ENCODE measurements at regions not wholly inside any gene's neighbourhood (a gene's known extent, or its start where the extent isn't known, plus 50 kb on each side); places are given as distances from the start of the nearest gene placed in this dataset.

DNA sequence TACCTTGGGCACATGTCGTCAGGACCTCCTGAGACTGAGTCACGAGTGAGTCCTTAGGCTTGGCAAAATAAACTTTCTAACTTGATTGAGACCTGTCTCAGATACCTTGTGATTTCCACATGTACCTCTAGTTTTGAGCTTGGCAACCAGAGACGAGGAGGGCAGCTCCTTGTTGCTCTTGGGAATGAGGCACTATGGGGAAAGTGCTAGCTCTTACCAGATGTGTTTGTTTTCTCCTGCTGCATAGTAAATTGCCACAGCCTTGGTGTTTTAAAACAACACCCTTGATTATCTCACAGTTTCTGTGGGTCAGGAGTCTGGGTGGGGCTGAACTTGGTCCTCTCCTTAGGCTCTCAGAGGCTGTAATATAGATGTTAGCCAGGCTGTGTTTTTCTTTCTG is 59.1 kb upstream of the MAML3 start:
- Mint-ChIP-seq H3K4me3 (ENCODE audit: low read depth) (no peak overlapping the region), H3K27ac (no peak overlapping the region), H3K36me3 (ENCODE audit: insufficient read depth) (no peaks in the 10 kb centered on the region), H3K4me1 (ENCODE audit: low read depth) (peaks cover 6% of the 10 kb centered on the region), H3K27me3 (peaks cover 11% of the 10 kb centered on the region), H3K9me3 (ENCODE audit: low read depth) (no peaks in the 10 kb centered on the region)
- no peak for DNase-seq (ENCODE audit: low spot score, unreplicated experiment)
- TF ChIP-seq, protein P1, sequence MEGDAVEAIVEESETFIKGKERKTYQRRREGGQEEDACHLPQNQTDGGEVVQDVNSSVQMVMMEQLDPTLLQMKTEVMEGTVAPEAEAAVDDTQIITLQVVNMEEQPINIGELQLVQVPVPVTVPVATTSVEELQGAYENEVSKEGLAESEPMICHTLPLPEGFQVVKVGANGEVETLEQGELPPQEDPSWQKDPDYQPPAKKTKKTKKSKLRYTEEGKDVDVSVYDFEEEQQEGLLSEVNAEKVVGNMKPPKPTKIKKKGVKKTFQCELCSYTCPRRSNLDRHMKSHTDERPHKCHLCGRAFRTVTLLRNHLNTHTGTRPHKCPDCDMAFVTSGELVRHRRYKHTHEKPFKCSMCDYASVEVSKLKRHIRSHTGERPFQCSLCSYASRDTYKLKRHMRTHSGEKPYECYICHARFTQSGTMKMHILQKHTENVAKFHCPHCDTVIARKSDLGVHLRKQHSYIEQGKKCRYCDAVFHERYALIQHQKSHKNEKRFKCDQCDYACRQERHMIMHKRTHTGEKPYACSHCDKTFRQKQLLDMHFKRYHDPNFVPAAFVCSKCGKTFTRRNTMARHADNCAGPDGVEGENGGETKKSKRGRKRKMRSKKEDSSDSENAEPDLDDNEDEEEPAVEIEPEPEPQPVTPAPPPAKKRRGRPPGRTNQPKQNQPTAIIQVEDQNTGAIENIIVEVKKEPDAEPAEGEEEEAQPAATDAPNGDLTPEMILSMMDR (IDR thresholded peaks at IDR 0.05; ENCODE audit: unreplicated experiment), result no peak

DNA sequence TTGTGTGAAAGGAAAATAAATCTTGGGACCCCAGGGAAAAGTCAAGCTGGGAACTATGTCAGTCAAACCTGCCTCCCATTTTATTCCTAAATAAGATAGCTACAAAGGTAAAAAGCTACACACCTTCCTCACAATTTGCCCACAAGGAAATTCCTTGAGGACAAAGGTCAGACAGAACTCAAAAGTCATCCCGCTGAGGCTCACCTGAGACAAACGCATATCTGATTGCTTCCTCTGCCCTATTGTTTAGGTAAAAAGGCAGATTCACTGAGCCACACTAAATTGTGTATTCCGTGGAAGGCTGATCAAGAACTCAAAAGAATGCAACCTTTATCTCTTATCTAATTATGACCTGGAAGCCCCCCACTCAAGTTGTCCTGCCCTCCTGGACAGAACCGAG is 58.7 kb upstream of the MAML3 start:
- no peaks in the 10 kb centered on the region for H3K9me3 Mint-ChIP-seq (ENCODE audit: low read depth)
- H3K4me3 Mint-ChIP-seq (ENCODE audit: low read depth), result no peak overlapping the region
- peaks cover 11% of the 10 kb centered on the region for H3K27me3 Mint-ChIP-seq
- no peak for DNase-seq (ENCODE audit: low spot score, unreplicated experiment)
- no peak overlapping the region for H3K27ac Mint-ChIP-seq
- H3K36me3 Mint-ChIP-seq (ENCODE audit: insufficient read depth), result no peaks in the 10 kb centered on the region
- TF ChIP-seq, protein P1 (IDR thresholded peaks at IDR 0.05; ENCODE audit: unreplicated experiment), result no peak
- H3K4me1 Mint-ChIP-seq (ENCODE audit: low read depth), result peaks cover 6% of the 10 kb centered on the region

DNA sequence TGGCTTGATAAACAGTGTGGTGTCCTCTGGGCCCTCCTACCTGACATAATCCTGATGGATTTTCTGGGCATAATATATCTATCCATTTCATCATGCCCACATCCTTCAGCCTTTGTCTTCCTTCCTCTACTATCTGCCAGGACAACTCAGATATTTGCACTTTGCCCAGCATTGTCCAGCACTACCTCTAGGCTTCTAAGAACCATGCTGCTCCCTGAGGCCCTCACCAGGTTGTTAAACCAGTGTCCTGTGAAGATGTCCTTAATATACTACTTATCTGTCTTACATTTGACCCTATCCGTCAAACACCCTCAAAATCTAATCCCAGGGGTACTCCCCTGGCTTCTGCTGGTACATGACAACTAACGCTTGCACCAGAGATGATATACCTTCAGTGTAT is 58.2 kb upstream of the MAML3 start:
- TF ChIP-seq, protein P1 (IDR thresholded peaks at IDR 0.05; ENCODE audit: unreplicated experiment), result no peak
- H3K4me1 Mint-ChIP-seq (ENCODE audit: low read depth), result peaks cover 6% of the 10 kb centered on the region

DNA sequence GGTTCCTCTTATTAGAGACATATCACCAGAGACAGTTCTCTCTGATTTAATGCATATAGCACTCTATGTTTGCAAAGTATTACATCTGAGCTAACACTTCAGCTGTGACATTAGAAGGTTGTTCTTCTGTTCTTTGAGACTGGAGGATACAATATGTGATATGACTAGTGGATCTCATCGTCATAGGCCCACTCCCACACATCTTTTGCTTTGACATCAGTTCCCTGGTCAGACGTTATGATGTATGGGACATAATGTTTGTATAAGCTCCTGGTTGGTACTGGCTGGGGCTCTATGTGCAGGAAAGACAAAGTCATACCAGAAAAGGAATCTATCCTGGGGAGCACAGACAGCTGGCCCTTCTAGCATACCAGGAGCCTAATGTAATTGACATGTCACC is 57.7 kb upstream of the MAML3 start:
- TF ChIP-seq, protein P1 (IDR thresholded peaks at IDR 0.05; ENCODE audit: unreplicated experiment), result no peak
- Mint-ChIP-seq H3K4me3 (ENCODE audit: low read depth) (no peak overlapping the region), H3K36me3 (ENCODE audit: insufficient read depth) (no peaks in the 10 kb centered on the region)

More for the DNA sequence above, 58.2 kb upstream of the MAML3 start:
- Mint-ChIP-seq H3K27ac (no peak overlapping the region), H3K36me3 (ENCODE audit: insufficient read depth) (no peaks in the 10 kb centered on the region), H3K9me3 (ENCODE audit: low read depth) (no peaks in the 10 kb centered on the region), H3K27me3 (peaks cover 11% of the 10 kb centered on the region), H3K4me3 (ENCODE audit: low read depth) (no peak overlapping the region)
- no peak for DNase-seq (ENCODE audit: low spot score, unreplicated experiment)

DNA sequence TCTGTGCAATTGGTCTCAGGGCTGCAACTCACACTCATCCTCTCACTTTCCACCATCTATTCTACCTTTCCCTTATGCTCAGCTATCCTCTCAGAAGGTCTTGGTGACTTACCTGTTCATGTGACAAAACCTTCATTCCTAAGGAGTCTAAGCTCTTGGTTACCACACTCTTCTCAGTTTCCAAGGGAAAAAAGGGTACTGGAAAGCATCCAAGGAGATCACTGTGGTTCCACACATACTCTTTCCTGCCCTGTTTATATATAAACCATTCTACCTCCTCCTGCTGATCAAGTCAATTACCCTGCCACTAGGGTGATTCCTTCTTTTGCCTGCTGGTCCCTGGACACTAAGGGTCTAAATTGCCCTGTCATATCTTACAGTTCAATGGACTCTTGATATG is 57.2 kb upstream of the MAML3 start:
- TF ChIP-seq, protein P1 (IDR thresholded peaks at IDR 0.05; ENCODE audit: unreplicated experiment), result no peak
- no peak overlapping the region for H3K27ac Mint-ChIP-seq
- peaks cover 11% of the 10 kb centered on the region for H3K27me3 Mint-ChIP-seq

More for the DNA sequence above, 57.7 kb upstream of the MAML3 start:
- Mint-ChIP-seq H3K4me1 (ENCODE audit: low read depth) (peaks cover 6% of the 10 kb centered on the region), H3K9me3 (ENCODE audit: low read depth) (no peaks in the 10 kb centered on the region), H3K27ac (no peak overlapping the region), H3K27me3 (peaks cover 11% of the 10 kb centered on the region)
- no peak for DNase-seq (ENCODE audit: low spot score, unreplicated experiment)

More for the DNA sequence above, 57.2 kb upstream of the MAML3 start:
- Mint-ChIP-seq H3K9me3 (ENCODE audit: low read depth) (no peaks in the 10 kb centered on the region), H3K36me3 (ENCODE audit: insufficient read depth) (no peaks in the 10 kb centered on the region), H3K4me1 (ENCODE audit: low read depth) (peaks cover 6% of the 10 kb centered on the region), H3K4me3 (ENCODE audit: low read depth) (no peak overlapping the region)
- no peak for DNase-seq (ENCODE audit: low spot score, unreplicated experiment)

Measured in progenitor cell of endocrine pancreas (in vitro differentiated cells).